OCI-LY3 (cell line): ENCODE measurements at regions not wholly inside any gene's neighbourhood (a gene's known extent, or its start where the extent isn't known, plus 50 kb on each side); places are given as distances from the start of the nearest gene placed in this dataset.
"Not testable (repeated sequence)": the region's sequence is repeated elsewhere in the genome, so short reads cannot be mapped to it uniquely, and the experiment has no call there.

ENCODE experiments used
- H2AFZ ChIP-seq: fragments of 200-600, 300-600 bp; shearing (Covaris generic); 2 replicates; pipeline ENCODE4 v1.6.0; 2014; ENCODE audit warnings: antibody characterized with exemption, low read depth, low read length
- H3K27ac ChIP-seq: fragments of 200-600, 300-600 bp; sonication (generic); 2 replicates; pipeline ENCODE4 v1.5.1; 2014; ENCODE audit warnings: mild to moderate bottlenecking, low read length, moderate library complexity, mixed read lengths
- H3K27me3 ChIP-seq: fragments of 200-600, 300-600 bp; sonication (generic); 2 replicates; pipeline ENCODE4 v1.6.1; 2014; ENCODE audit warnings: low read depth, low read length, mixed read lengths
- H3K36me3 ChIP-seq: fragments of 200-600, 300-600 bp; sonication (generic); replicated peaks from 2 replicates; pipeline ENCODE3; 2014; ENCODE audit warnings: low read depth, low read length, mixed read lengths
- H3K4me1 ChIP-seq: fragments of 300-600, 200-600 bp; sonication (generic); 2 replicates; pipeline ENCODE4 v1.6.1; 2014; ENCODE audit warnings: low read length, mixed read lengths
- H3K4me2 ChIP-seq: fragments of 200-600, 300-600 bp; sonication (generic); 2 replicates; pipeline ENCODE4 v1.6.1; 2014; ENCODE audit warnings: low read length, mixed read lengths
- H3K4me3 ChIP-seq: fragments of 300-600, 200-600 bp; sonication (generic); 2 replicates; pipeline ENCODE4 v1.5.1; 2014; ENCODE audit warnings: antibody characterized with exemption, mild to moderate bottlenecking, low read length, moderate library complexity
- H3K79me2 ChIP-seq: fragments of 300-600, 200-600 bp; shearing (Covaris generic); 2 replicates; pipeline ENCODE4 v1.6.1; 2014; ENCODE audit warnings: mild to moderate bottlenecking, low read length, mixed read lengths
- H3K9ac ChIP-seq: fragments of 300-600, 200-600 bp; shearing (Covaris generic); 2 replicates; pipeline ENCODE4 v1.6.0; 2014; ENCODE audit warnings: mild to moderate bottlenecking, low read length, moderate library complexity
- H3K9me3 ChIP-seq: fragments of 200-600, 300-600 bp; shearing (Covaris generic); 2 replicates; pipeline ENCODE4 v1.6.1; 2014; ENCODE audit warnings: low read length, mixed read lengths; ENCODE audit not compliant: insufficient read depth
- H4K20me1 ChIP-seq: fragments of 200-600, 300-600 bp; sonication (generic); 2 replicates; pipeline ENCODE4 v1.6.1; 2016; ENCODE audit warnings: low read length, mixed read lengths; ENCODE audit not compliant: insufficient read depth
- EZH2phosphoT487 ChIP-seq: fragments of 200-600 bp; shearing (Covaris generic); IDR thresholded peaks from 2 replicates; pipeline ENCODE4 v1.6.1; 2018; ENCODE audit warnings: antibody characterized with exemption, mixed run types, low read depth
- TF ChIP-seq, protein P1 (sequence below): fragments of 200-600, 300-600 bp; sonication (generic); IDR thresholded peaks from 2 replicates; pipeline ENCODE4 v1.5.1; 2014; ENCODE audit warnings: antibody characterized with exemption, low read length, low read depth

DNA sequence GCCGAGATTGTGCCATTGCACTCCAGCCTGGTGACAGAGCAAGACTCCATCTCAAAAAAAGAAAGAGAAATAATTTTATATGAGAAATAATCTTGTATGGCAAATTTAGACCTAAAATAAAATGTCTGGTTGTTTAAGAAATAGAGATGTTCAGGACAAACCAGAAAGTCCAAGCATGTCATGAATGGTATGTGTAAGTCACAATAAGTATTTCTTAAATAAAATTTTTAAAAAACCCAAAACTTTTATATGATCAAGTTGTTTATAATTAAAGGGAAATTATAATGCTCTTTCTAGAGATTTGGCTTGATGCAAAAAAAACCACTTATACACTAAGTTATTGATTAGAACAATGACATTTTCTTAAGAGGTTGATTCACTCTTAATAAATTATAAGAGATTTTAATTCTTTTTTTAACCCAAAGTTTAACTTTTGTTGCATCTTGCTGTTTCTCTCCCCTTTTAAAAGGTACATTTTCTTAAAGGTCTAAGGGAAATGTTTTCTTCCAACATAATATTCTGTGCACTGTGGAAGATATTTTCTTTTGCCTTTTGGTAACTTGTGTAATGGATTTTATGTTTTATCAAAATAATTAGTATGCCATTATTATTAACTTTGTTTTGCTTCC lies 105.7 kb downstream of the RTP4 start:
- Histone ChIP-seq H3K4me1 (no peaks in the 10 kb centered on the region), H4K20me1 (no peaks in the 10 kb centered on the region), H3K27me3 (no peaks in the 10 kb centered on the region), H3K9ac (no peak overlapping the region), H3K36me3 (no peaks in the 10 kb centered on the region), H3K79me2 (no peaks in the 10 kb centered on the region), H3K4me2 (no peak overlapping the region), H3K27ac (no peak overlapping the region), H2AFZ (no peak overlapping the region), H3K9me3 (peaks cover 15% of the 10 kb centered on the region), H3K4me3 (no peak overlapping the region)
- TF ChIP-seq EZH2phosphoT487, result no peak
- TF ChIP-seq, protein P1, sequence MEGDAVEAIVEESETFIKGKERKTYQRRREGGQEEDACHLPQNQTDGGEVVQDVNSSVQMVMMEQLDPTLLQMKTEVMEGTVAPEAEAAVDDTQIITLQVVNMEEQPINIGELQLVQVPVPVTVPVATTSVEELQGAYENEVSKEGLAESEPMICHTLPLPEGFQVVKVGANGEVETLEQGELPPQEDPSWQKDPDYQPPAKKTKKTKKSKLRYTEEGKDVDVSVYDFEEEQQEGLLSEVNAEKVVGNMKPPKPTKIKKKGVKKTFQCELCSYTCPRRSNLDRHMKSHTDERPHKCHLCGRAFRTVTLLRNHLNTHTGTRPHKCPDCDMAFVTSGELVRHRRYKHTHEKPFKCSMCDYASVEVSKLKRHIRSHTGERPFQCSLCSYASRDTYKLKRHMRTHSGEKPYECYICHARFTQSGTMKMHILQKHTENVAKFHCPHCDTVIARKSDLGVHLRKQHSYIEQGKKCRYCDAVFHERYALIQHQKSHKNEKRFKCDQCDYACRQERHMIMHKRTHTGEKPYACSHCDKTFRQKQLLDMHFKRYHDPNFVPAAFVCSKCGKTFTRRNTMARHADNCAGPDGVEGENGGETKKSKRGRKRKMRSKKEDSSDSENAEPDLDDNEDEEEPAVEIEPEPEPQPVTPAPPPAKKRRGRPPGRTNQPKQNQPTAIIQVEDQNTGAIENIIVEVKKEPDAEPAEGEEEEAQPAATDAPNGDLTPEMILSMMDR, result no peak

DNA sequence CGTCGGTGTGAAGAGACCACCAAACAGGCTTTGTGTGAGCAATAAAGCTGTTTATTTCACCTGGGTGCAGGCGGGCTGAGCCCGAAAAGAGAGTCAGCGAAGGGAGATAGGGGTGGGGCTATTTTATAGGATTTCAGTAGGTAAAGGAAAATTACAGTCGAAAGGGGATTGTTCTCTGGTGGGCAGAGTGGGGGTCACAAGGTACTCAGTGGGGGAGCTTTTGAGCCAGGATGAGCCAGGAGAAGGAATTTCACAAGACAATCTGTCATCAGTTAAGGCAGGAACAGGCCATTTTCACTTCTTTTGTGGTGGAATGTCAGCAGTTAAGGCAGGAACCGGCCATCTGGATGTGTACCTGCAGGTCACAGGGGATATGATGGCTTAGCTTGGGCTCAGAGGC lies 98.1 kb downstream of the RTP4 start:
- not testable (repeated sequence) for H3K4me3 ChIP-seq, H3K9me3 ChIP-seq, H3K9ac ChIP-seq, H3K4me1 ChIP-seq, H4K20me1 ChIP-seq, H3K36me3 ChIP-seq, H3K79me2 ChIP-seq, H2AFZ ChIP-seq, H3K4me2 ChIP-seq, H3K27ac ChIP-seq
- H3K27me3 ChIP-seq, result peaks cover 13% of the 10 kb centered on the region

DNA sequence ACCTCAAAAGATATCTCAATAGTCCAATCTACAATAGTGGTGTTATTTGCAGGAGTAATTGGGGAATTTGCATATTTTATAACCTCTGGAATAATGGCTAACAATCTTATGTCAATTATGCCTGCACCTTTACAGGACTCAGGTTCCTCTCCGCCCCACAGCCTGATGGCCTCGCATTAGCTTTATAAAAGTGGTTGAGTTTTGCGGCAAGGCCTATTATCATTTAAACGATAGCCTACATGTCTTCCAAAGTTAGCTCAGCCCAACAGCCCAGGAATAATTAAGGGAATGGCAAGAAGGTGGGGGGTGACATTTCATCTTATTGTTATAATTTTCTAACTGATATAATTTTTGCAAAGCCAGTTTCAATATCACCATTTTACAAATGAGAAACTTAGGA lies 97.3 kb downstream of the RTP4 start:
- H3K79me2 ChIP-seq, result no peaks in the 10 kb centered on the region

GRCh38 chr3:187464682-187465081 lies 96.5 kb downstream of the RTP4 start:
- Histone ChIP-seq H4K20me1 (no peaks in the 10 kb centered on the region), H3K4me3 (no peak overlapping the region), H3K79me2 (no peaks in the 10 kb centered on the region), H3K9me3 (no peaks in the 10 kb centered on the region), H3K4me2 (no peak overlapping the region), H3K36me3 (no peaks in the 10 kb centered on the region), H2AFZ (no peak overlapping the region), H3K27me3 (peaks cover 13% of the 10 kb centered on the region), H3K4me1 (no peaks in the 10 kb centered on the region), H3K9ac (no peak overlapping the region), H3K27ac (no peak overlapping the region)
- TF ChIP-seq, protein P1, result no peak
- no peak for TF ChIP-seq EZH2phosphoT487

More for the DNA sequence above, 97.3 kb downstream of the RTP4 start:
- H3K9ac ChIP-seq, result no peak overlapping the region
- H3K4me1 ChIP-seq, result no peaks in the 10 kb centered on the region
- no peaks in the 10 kb centered on the region for H3K36me3 ChIP-seq
- TF ChIP-seq EZH2phosphoT487, result no peak
- TF ChIP-seq, protein P1, result no peak
- H3K27me3 ChIP-seq, result peaks cover 13% of the 10 kb centered on the region
- no peak overlapping the region for H3K4me3 ChIP-seq
- no peak overlapping the region for H3K4me2 ChIP-seq
- H2AFZ ChIP-seq, result no peak overlapping the region
- H4K20me1 ChIP-seq, result no peaks in the 10 kb centered on the region
- no peaks in the 10 kb centered on the region for H3K9me3 ChIP-seq
- H3K27ac ChIP-seq, result no peak overlapping the region
